ENCODE measurements at regions not wholly inside any gene's neighbourhood (a gene's known extent, or its start where the extent isn't known, plus 50 kb on each side); places are given as distances from the start of the nearest gene placed in this dataset.
"Not testable (repeated sequence)": the region's sequence is repeated elsewhere in the genome, so short reads cannot be mapped to it uniquely, and the experiment has no call there.

DNA sequence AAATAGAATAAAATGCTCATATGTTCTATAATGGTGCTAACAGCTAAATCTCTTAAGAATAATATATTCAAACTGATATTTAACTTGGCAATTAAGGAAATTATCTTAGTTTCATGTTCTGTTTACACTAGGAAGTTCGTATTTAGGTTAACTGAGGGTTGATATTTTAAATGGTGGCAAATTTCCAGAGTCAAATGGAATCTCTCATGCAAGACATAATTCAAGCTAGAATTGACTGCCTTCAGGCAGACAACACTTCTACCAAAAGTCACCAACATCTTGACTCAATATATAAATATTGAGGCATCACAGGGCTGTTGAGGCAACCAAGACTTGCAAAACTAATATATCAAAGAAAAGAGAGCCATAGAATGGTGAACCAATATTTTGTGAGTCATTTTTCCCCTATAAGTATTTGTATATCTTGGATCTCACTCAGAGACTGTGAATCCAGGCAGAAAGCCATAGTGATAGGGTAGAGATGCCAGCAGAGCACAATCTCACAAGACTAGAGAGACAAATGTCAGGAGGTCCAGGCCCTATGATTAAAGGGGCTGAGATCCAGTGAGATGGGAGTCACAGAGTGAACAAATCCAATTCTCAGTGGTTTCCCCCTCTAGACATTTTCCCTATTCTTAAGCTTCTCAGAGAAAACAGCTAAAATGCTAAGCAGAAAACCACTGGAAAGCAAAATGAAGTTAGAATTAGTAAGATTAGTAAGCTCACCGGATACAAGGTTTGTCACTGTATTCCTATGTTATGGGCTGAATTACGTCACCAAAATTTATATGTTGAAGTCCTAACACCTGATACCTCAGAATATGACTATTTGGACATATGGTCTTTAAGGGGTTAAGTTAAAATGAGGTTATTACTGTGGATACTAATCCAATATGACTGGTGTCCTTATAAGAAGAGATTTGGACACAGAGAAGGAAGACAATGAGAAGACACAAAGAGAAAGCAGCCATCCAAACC lies 358.2 kb upstream of the UBE2E3 start:
- CTCF ChIA-PET = no interaction called here
- POLR2A ChIA-PET = no interaction called here

DNA sequence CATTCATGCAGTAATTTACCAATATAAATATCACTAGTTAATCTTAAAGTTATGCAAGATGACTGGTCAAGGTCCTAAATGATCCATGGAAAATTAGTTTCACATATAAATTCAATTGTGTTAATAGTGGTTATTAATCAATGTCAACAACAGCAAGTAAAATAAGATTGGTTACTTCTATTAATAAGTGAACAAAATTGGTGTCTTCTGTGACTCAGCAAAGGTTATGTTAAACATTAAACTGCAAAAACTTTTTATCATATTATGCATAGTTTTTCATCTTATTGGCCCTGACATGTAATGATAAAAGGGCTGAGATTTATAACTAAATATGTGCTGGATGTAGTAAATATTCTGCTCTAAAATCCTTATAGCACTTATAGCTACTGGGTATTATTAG lies 359.0 kb upstream of the UBE2E3 start:
- ChIA-PET CTCF (no interaction called here), POLR2A (no interaction called here)

DNA sequence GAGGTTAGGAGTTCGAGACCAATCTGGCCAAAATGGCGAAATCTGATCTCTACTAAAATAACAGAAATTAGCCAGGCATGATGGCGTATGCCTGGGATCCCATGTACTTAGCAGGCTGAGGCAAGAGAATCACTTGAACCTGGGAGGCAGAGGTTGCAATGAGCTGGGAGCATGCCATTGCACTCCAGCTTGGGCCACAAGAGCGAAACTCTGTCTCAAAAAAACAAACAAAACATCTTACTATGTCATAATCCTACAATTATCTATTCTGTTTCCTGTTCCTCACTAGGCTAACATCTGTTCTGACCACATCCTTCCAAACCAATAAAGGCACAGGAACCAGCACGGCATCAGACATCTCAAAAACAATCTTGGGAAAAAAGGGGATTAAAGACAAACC lies 361.8 kb upstream of the UBE2E3 start:
- CTCF ChIA-PET = no interaction called here
- POLR2A ChIA-PET = no interaction called here

DNA sequence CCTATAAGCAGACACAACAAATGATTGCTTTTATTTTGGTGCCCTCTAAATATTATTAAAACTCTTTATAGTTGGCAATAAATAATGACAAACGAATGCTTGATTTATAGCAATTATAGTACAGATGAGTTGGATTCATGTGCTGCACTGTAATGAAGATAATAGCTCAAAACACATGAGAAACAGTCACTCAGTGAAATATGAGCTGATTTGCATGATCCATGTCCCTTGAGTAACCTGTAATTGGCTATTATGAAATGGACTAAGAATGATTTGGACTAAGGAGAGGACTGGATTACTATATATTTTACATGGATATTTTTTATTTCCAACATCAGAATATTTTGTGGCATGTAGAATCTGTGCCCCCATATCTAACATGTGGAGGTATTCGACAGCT lies 365.6 kb upstream of the UBE2E3 start:
- POLR2A ChIA-PET = no interaction called here
- CTCF ChIA-PET = no interaction called here

DNA sequence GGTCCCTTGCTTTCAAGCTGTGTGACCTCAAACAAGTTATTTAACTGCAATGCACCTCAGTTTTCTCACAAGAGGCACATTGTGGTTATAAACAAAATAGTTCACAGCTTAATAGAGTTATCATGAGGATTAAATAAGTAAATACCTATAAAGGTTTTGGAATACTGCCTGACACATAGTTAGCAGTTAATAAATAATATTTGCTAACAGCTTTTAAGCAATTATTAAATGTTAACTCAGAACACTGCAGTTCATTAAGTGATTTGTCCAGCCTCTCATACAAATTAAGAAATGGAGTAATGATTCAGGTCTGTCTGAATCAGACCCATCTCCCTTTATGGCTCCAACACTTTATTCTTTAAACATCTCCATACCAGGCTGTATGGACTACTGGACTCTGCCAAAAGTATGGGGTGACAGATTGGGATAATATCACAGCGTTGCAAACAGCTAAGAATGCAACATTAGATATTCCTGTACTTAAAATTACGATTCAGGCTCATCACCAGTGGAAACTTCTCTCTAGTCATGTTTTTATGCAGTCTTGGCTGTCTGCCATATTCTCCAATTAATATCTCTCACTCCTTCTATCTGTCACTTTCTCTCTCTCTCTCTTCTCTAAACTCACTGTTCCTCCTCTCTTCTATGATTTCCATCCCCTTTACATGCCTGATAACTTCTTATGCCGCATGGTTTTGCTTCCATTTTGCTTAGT lies 370.6 kb upstream of the UBE2E3 start:
- CTCF ChIA-PET = no interaction called here
- POLR2A ChIA-PET = no interaction called here

DNA sequence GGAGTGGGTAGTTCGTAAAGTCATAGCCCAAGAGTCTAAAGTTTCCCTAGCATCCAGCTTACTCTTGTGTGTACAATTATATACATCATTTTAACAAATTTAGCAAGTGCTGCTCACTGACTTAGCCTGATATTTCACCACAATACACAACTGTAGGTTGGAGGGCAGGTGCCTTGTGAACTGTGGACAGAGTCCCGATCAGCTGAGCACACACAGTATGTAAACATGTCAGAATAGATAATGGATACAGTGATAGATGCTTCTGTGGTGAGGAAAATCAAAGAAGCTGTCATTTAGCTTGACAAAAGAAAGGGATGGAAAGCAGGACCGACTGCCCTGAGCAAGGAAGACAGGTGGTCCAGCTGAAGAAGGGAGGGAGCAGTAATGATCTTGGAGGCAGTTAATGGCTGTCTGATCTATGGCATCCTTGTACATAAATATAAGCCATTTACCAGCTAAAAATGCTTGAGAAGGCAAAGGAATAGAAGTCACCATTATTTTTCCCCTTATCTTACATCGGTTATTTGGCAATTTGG lies 372.8 kb upstream of the UBE2E3 start:
- ChIA-PET CTCF (no interaction called here), POLR2A (no interaction called here)

DNA sequence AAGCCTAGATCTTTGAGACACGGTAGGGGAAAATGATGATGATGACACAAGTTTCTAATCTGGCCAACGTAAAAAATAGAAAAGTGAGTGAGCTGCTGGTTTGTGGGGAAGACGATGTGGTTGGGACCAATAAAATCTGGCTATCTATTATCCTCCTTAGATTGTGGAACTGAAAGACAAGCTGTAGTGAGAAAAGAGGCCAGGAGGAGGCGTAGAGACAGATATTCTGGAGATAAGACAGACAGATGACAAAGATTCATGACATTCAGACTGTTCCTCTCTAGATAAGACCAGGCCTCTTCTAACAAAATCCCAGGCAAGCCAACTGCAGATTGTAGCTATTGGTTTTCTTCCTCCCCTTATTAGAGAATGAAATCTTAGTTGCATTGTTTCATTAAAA lies 376.3 kb upstream of the UBE2E3 start:
- CTCF ChIA-PET = no interaction called here
- POLR2A ChIA-PET = no interaction called here

- CTCF ChIA-PET = no interaction called here
- POLR2A ChIA-PET = interaction anchor here (0.5 kb wide), 1 partner anchor 48 kb away, joined by 3 read pairs; no protein-coding TSS in a partner anchor
These were observed 379.4 kb upstream of the UBE2E3 start for GRCh38 chr2:180601016-180601415.

GRCh38 chr2:180599804-180600203 lies 380.6 kb upstream of the UBE2E3 start:
- ChIA-PET CTCF (no interaction called here), POLR2A (no interaction called here)

GRCh38 chr2:180597179-180597578 lies 383.2 kb upstream of the UBE2E3 start:
- POLR2A ChIA-PET = no interaction called here
- CTCF ChIA-PET = no interaction called here

- POLR2A ChIA-PET = no interaction called here
- CTCF ChIA-PET = no interaction called here
These were observed 384.0 kb upstream of the UBE2E3 start for GRCh38 chr2:180596453-180596852.

GRCh38 chr2:180591947-180592346 lies 388.5 kb upstream of the UBE2E3 start:
- CTCF ChIA-PET = no interaction called here
- POLR2A ChIA-PET = no interaction called here

GRCh38 chr2:180591093-180591781 lies 389.2 kb upstream of the UBE2E3 start:
- POLR2A ChIA-PET, CTCF ChIA-PET: not testable (repeated sequence)

GRCh38 chr2:180583441-180584140 lies 396.8 kb upstream of the UBE2E3 start:
- ChIA-PET POLR2A (no interaction called here), CTCF (no interaction called here)

- CTCF ChIA-PET = no interaction called here
These were observed 401.0 kb upstream of the UBE2E3 start for GRCh38 chr2:180579388-180579787.

GRCh38 chr2:180578441-180578840 lies 402.0 kb upstream of the UBE2E3 start:
- ChIA-PET POLR2A (no interaction called here), CTCF (no interaction called here)

More at GRCh38 chr2:180579388-180579787, 401.0 kb upstream of the UBE2E3 start:
- POLR2A ChIA-PET = no interaction called here

DNA sequence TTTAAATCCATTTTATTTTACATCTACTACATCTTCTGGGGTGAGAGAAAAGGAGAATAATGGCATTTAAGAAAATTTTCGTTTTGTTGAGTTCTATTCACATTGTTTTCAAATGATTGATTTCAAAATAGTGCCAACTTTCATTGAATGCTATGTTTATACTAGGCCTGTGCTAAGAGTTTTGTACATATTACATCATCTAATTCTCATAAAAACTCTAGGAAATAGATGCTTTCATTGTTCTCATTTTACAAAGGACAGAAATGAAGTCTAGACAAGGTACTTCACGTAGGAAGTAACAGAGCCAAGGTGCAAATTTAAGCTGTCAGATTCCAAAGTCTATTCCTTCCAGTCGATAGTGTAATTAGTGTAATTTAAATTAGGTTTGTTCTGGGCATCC lies 402.8 kb upstream of the UBE2E3 start:
- ChIA-PET POLR2A (no interaction called here), CTCF (no interaction called here)

DNA sequence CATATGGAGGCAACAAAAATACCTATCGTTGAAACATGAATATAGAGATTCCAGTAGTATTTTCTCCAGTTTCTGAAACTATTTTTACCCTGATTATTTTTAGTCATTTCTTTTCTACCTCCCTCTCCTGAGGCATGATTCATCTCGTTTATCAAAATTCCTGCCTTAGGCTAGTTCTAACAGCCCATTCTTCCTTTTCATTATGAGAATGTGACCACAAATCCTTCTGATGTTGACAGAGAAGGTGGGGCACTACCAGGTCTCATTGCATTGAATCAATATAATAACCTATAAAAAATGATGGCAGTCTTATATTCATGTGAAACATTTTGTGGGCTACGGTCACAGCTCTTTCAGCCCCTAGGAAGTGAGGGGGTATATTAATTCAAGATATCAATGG lies 406.5 kb upstream of the UBE2E3 start:
- POLR2A ChIA-PET = no interaction called here
- CTCF ChIA-PET = no interaction called here

GRCh38 chr2:180572346-180572745 lies 408.1 kb upstream of the UBE2E3 start:
- CTCF ChIA-PET = no interaction called here
- POLR2A ChIA-PET = no interaction called here

DNA sequence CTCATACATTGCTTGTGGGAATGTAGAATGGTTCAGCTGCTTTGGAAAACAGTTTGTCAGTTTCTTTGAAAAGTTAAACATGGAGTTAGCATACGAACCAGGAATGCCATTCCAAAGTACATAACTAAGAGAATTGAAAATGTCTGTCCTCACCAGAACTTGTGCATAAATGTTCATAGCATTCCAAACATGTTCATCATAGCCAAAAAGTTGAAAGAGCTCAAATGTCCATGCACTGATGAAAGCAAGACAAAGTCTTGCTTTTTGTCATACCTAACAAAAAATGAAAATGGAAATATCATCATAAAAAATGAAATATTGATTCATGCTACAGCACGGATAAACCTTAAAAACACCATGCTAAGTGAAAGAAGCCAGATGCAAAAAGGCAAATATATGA lies 408.8 kb upstream of the UBE2E3 start:
- ChIA-PET POLR2A (no interaction called here), CTCF (no interaction called here)

Data from activated CD8-positive, alpha-beta memory T cell treated with anti-CD3 and anti-CD28 coated beads for 36 hours (primary cell).